DOHH2 (cell line): ENCODE measurements at regions not wholly inside any gene's neighbourhood (a gene's known extent, or its start where the extent isn't known, plus 50 kb on each side); places are given as distances from the start of the nearest gene placed in this dataset.

Source experiments
- H3F3A ChIP-seq: fragments of 200-600 bp; sonication (generic), shearing (Covaris generic); 2 replicates; pipeline ENCODE4 v1.6.0; 2016; ENCODE audit warnings: antibody characterized with exemption, mild to moderate bottlenecking; ENCODE audit not compliant: control insufficient read depth, insufficient read depth
- H3K27ac ChIP-seq: fragments of 200-600 bp; sonication (generic); 2 replicates; pipeline ENCODE4 v1.5.1; 2014; ENCODE audit warnings: low read depth, mild to moderate bottlenecking, low read length, moderate library complexity
- H3K27me3 ChIP-seq: fragments of 200-600 bp; sonication (generic); 2 replicates; pipeline ENCODE4 v1.6.1; 2014; ENCODE audit warnings: mild to moderate bottlenecking, low read length, mixed read lengths; ENCODE audit not compliant: control insufficient read depth
- H3K36me3 ChIP-seq: fragments of 200-600 bp; sonication (generic); 2 replicates; pipeline ENCODE4 v1.6.1; 2014; ENCODE audit warnings: mild to moderate bottlenecking, low read length, moderate library complexity, mixed read lengths; ENCODE audit not compliant: control insufficient read depth
- H3K4me1 ChIP-seq: fragments of 200-600 bp; sonication (generic); 2 replicates; pipeline ENCODE4 v1.6.1; 2014; ENCODE audit warnings: mild to moderate bottlenecking, low read length, mixed read lengths; ENCODE audit not compliant: control insufficient read depth
- H3K4me2 ChIP-seq: fragments of 200-600 bp; sonication (generic); 2 replicates; pipeline ENCODE4 v1.6.0; 2014; ENCODE audit warnings: mild to moderate bottlenecking, low read length, moderate library complexity
- H3K4me3 ChIP-seq: fragments of 200-600 bp; sonication (generic); 2 replicates; pipeline ENCODE4 v1.5.1; 2014; ENCODE audit warnings: mild to moderate bottlenecking, low read length, mixed read lengths
- H3K79me2 ChIP-seq: fragments of 200-600 bp; sonication (generic); 2 replicates; pipeline ENCODE4 v1.6.1; 2014; ENCODE audit warnings: mild to moderate bottlenecking, low read length, mixed read lengths; ENCODE audit not compliant: control insufficient read depth
- H3K9me2 ChIP-seq: fragments of 200-600 bp; sonication (generic); replicated peaks from 2 replicates; pipeline ENCODE4 v1.6.1; 2014; ENCODE audit warnings: mild to moderate bottlenecking, low read length, mixed read lengths; ENCODE audit not compliant: control insufficient read depth
- H3K9me3 ChIP-seq: fragments of 200-600 bp; sonication (generic); 2 replicates; pipeline ENCODE4 v1.6.1; 2014; ENCODE audit warnings: antibody characterized with exemption, low read length, mixed read lengths; ENCODE audit not compliant: control insufficient read depth, insufficient read depth
- H4K20me1 ChIP-seq: fragments of 200-600 bp; sonication (generic); 2 replicates; pipeline ENCODE4 v1.6.0; 2014; ENCODE audit warnings: low read depth, mild to moderate bottlenecking, antibody characterized with exemption, low read length, moderate library complexity; ENCODE audit not compliant: control insufficient read depth, insufficient read depth
- CTCF ChIP-seq: fragments of 200-600 bp; sonication (generic); IDR thresholded peaks from one replicate; pipeline ENCODE4 v1.5.1; 2014; ENCODE audit warnings: antibody characterized with exemption, mild to moderate bottlenecking, low read depth, low read length; ENCODE audit not compliant: poor library complexity, severe bottlenecking
- EZH2phosphoT487 ChIP-seq: fragments of 200-600 bp; sonication (generic); IDR thresholded peaks from 2 replicates; pipeline ENCODE4 v1.6.1; 2017; ENCODE audit warnings: borderline replicate concordance, mild to moderate bottlenecking, antibody characterized with exemption, low read length, moderate library complexity, mixed read lengths

DNA sequence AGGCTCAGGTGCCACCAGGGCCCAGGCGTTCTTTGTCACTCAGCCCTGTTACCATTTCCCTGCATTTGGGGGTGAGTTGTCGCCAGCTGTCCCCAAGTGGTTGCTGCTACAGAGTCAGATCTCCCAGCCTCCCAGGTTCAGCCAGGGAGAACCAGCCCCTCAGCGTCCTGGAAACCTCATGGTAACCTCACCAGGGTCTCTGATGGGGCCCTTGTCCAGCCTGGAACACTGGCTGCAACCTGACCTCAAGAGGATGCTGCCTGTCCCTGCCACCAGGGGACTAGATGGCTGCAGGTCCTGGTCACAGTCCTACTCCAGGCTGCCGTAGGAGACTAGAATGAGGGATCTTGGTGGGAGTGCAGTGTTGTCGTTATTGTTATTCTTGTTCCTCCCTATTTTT lies 228.3 kb upstream of the PDE10A start:
- H3K4me3 ChIP-seq, result no peak overlapping the region
- H3K9me3 ChIP-seq, result no peaks in the 10 kb centered on the region
- H3K27ac ChIP-seq, result no peak overlapping the region
- no peaks in the 10 kb centered on the region for H3K36me3 ChIP-seq
- no peak overlapping the region for H3K4me2 ChIP-seq
- H3F3A ChIP-seq, result no peaks in the 10 kb centered on the region
- no peak for TF ChIP-seq EZH2phosphoT487
- TF ChIP-seq CTCF, result no peak
- no peaks in the 10 kb centered on the region for H4K20me1 ChIP-seq
- no peaks in the 10 kb centered on the region for H3K27me3 ChIP-seq
- no peaks in the 10 kb centered on the region for H3K79me2 ChIP-seq
- no peaks in the 10 kb centered on the region for H3K4me1 ChIP-seq
- H3K9me2 ChIP-seq, result no peaks in the 10 kb centered on the region

DNA sequence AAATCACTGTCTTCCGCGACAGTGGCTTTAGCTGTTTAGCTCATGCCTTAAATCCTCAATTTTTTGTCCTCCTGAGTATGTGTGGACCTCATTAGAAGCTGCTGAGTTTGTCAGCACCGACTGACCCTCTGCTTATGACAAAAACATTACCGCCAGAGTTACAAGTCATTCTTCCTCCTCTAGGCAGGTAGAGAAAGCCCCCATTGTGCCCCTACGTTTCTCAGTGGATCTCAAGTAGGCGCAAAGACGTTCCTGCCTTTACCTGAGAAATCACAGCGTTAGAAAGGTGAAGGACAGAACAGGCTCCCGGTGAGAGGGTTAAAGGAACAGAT lies 227.3 kb upstream of the PDE10A start:
- Histone ChIP-seq H3K9me3 (no peaks in the 10 kb centered on the region), H3K36me3 (no peaks in the 10 kb centered on the region), H3K27ac (no peak overlapping the region), H3K9me2 (no peaks in the 10 kb centered on the region), H4K20me1 (no peaks in the 10 kb centered on the region), H3K4me1 (no peaks in the 10 kb centered on the region), H3K27me3 (no peaks in the 10 kb centered on the region), H3K4me2 (no peak overlapping the region), H3K4me3 (no peak overlapping the region), H3K79me2 (no peaks in the 10 kb centered on the region), H3F3A (no peaks in the 10 kb centered on the region)
- TF ChIP-seq EZH2phosphoT487 (no peak), CTCF (peak; percentile 7)

- no peak overlapping the region for H3K4me3 ChIP-seq
- no peaks in the 10 kb centered on the region for H3F3A ChIP-seq
- peak; percentile 47 for TF ChIP-seq CTCF
- no peak for TF ChIP-seq EZH2phosphoT487
- no peaks in the 10 kb centered on the region for H3K9me3 ChIP-seq
- no peaks in the 10 kb centered on the region for H3K36me3 ChIP-seq
- H3K4me2 ChIP-seq, result no peak overlapping the region
- H3K27ac ChIP-seq, result no peak overlapping the region
- no peaks in the 10 kb centered on the region for H3K9me2 ChIP-seq
- H3K27me3 ChIP-seq, result no peaks in the 10 kb centered on the region
- no peaks in the 10 kb centered on the region for H4K20me1 ChIP-seq
- no peaks in the 10 kb centered on the region for H3K79me2 ChIP-seq
- H3K4me1 ChIP-seq, result no peaks in the 10 kb centered on the region
Observed at GRCh38 chr6:165889636-165890403, 226.8 kb upstream of the PDE10A start.
